ENCODE measurements at regions not wholly inside any gene's neighbourhood (a gene's known extent, or its start where the extent isn't known, plus 50 kb on each side); places are given as distances from the start of the nearest gene placed in this dataset.

- H3K4me1 ChIP-seq, result no peaks in the 10 kb centered on the region
- H3K36me3 ChIP-seq, result no peaks in the 10 kb centered on the region
- DNase-seq, result no peak
- TF ChIP-seq, protein P1, sequence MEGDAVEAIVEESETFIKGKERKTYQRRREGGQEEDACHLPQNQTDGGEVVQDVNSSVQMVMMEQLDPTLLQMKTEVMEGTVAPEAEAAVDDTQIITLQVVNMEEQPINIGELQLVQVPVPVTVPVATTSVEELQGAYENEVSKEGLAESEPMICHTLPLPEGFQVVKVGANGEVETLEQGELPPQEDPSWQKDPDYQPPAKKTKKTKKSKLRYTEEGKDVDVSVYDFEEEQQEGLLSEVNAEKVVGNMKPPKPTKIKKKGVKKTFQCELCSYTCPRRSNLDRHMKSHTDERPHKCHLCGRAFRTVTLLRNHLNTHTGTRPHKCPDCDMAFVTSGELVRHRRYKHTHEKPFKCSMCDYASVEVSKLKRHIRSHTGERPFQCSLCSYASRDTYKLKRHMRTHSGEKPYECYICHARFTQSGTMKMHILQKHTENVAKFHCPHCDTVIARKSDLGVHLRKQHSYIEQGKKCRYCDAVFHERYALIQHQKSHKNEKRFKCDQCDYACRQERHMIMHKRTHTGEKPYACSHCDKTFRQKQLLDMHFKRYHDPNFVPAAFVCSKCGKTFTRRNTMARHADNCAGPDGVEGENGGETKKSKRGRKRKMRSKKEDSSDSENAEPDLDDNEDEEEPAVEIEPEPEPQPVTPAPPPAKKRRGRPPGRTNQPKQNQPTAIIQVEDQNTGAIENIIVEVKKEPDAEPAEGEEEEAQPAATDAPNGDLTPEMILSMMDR (IDR thresholded peaks at IDR 0.05), result no peak
- intact Hi-C loops (cut with DNase I), result no loop called here
- no peaks in the 10 kb centered on the region for H3K9me3 ChIP-seq
- no peak overlapping the region for H3K4me3 ChIP-seq
- ATAC-seq, result no peak
- no peak overlapping the region for H3K27ac ChIP-seq
- H3K27me3 ChIP-seq, result peaks cover 0 to 53% of the 10 kb centered on the region in 2 donors
These were observed 67.8 kb upstream of the TBX5 start for GRCh38 chr12:114473717-114474116.

- H3K27ac ChIP-seq, result no peak overlapping the region
- no peak for ATAC-seq
- H3K36me3 ChIP-seq, result no peaks in the 10 kb centered on the region
- no peak overlapping the region for H3K4me3 ChIP-seq
- H3K27me3 ChIP-seq, result peaks cover 0 to 46% of the 10 kb centered on the region in 2 donors
- no peaks in the 10 kb centered on the region for H3K4me1 ChIP-seq
- intact Hi-C loops (cut with DNase I), result no loop called here
- no peak for DNase-seq
- TF ChIP-seq, protein P1 (IDR thresholded peaks at IDR 0.05), result no peak
- no peaks in the 10 kb centered on the region for H3K9me3 ChIP-seq
These were observed 67.1 kb upstream of the TBX5 start for GRCh38 chr12:114473018-114473417.

DNA sequence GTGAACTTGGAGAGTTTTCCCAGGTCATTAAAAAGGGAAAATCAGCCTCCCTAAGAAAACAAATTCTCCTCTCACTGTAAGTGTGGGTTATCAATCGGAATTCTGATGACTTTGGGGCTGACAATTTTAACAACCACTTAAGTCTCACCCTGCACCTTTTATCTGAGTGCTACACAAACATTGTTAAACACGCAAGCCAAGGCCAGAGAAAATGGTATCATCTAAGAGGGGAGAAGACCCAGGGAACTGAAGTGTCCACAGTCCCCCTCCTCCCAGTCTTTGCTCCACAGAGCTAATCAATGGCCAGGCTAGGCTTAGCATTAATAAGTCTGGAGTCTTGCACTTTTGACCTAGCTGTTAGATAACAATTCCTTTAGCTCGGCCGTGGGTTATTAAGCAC, 51.7 kb upstream of the TBX5 start:
- Histone ChIP-seq H3K36me3 (no peaks in the 10 kb centered on the region), H3K27ac (no peak overlapping the region), H3K9me3 (no peaks in the 10 kb centered on the region), H3K4me3 (no peak overlapping the region), H3K27me3 (peaks cover 0 to 36% of the 10 kb centered on the region in 2 donors), H3K4me1 (no peaks in the 10 kb centered on the region)
- intact Hi-C loops (cut with DNase I), result no loop called here
- ATAC-seq, result no peak
- TF ChIP-seq, protein P1 (IDR thresholded peaks at IDR 0.05), result no peak
- DNase-seq, result no peak

All from left lung (tissue), 4 donors.